OCI-LY3 (cell line): ENCODE measurements at regions not wholly inside any gene's neighbourhood (a gene's known extent, or its start where the extent isn't known, plus 50 kb on each side); places are given as distances from the start of the nearest gene placed in this dataset.

Experiments
- H2AFZ ChIP-seq: fragments of 200-600, 300-600 bp; shearing (Covaris generic); 2 replicates; pipeline ENCODE4 v1.6.0; 2014; ENCODE audit warnings: antibody characterized with exemption, low read depth, low read length
- H3K27ac ChIP-seq: fragments of 200-600, 300-600 bp; sonication (generic); 2 replicates; pipeline ENCODE4 v1.5.1; 2014; ENCODE audit warnings: mild to moderate bottlenecking, low read length, moderate library complexity, mixed read lengths
- H3K27me3 ChIP-seq: fragments of 200-600, 300-600 bp; sonication (generic); 2 replicates; pipeline ENCODE4 v1.6.1; 2014; ENCODE audit warnings: low read depth, low read length, mixed read lengths
- H3K36me3 ChIP-seq: fragments of 200-600, 300-600 bp; sonication (generic); replicated peaks from 2 replicates; pipeline ENCODE3; 2014; ENCODE audit warnings: low read depth, low read length, mixed read lengths
- H3K4me1 ChIP-seq: fragments of 300-600, 200-600 bp; sonication (generic); 2 replicates; pipeline ENCODE4 v1.6.1; 2014; ENCODE audit warnings: low read length, mixed read lengths
- H3K4me2 ChIP-seq: fragments of 200-600, 300-600 bp; sonication (generic); 2 replicates; pipeline ENCODE4 v1.6.1; 2014; ENCODE audit warnings: low read length, mixed read lengths
- H3K4me3 ChIP-seq: fragments of 300-600, 200-600 bp; sonication (generic); 2 replicates; pipeline ENCODE4 v1.5.1; 2014; ENCODE audit warnings: antibody characterized with exemption, mild to moderate bottlenecking, low read length, moderate library complexity
- H3K79me2 ChIP-seq: fragments of 300-600, 200-600 bp; shearing (Covaris generic); 2 replicates; pipeline ENCODE4 v1.6.1; 2014; ENCODE audit warnings: mild to moderate bottlenecking, low read length, mixed read lengths
- H3K9ac ChIP-seq: fragments of 300-600, 200-600 bp; shearing (Covaris generic); 2 replicates; pipeline ENCODE4 v1.6.0; 2014; ENCODE audit warnings: mild to moderate bottlenecking, low read length, moderate library complexity
- H3K9me3 ChIP-seq: fragments of 200-600, 300-600 bp; shearing (Covaris generic); 2 replicates; pipeline ENCODE4 v1.6.1; 2014; ENCODE audit warnings: low read length, mixed read lengths; ENCODE audit not compliant: insufficient read depth
- H4K20me1 ChIP-seq: fragments of 200-600, 300-600 bp; sonication (generic); 2 replicates; pipeline ENCODE4 v1.6.1; 2016; ENCODE audit warnings: low read length, mixed read lengths; ENCODE audit not compliant: insufficient read depth
- CTCF ChIP-seq: fragments of 200-600, 300-600 bp; sonication (generic); IDR thresholded peaks from 2 replicates; pipeline ENCODE4 v1.5.1; 2014; ENCODE audit warnings: antibody characterized with exemption, low read length, low read depth
- EZH2phosphoT487 ChIP-seq: fragments of 200-600 bp; shearing (Covaris generic); IDR thresholded peaks from 2 replicates; pipeline ENCODE4 v1.6.1; 2018; ENCODE audit warnings: antibody characterized with exemption, mixed run types, low read depth

- Histone ChIP-seq H3K9me3 (no peaks in the 10 kb centered on the region), H2AFZ (no peak overlapping the region), H4K20me1 (no peaks in the 10 kb centered on the region), H3K27ac (no peak overlapping the region), H3K36me3 (no peaks in the 10 kb centered on the region), H3K9ac (no peak overlapping the region), H3K27me3 (peaks cover 7% of the 10 kb centered on the region), H3K79me2 (no peaks in the 10 kb centered on the region), H3K4me2 (no peak overlapping the region), H3K4me1 (0 out of 2 replicates have a peak, but pooled peaks cover 5% of the 10 kb centered on the region), H3K4me3 (no peak overlapping the region)
- no peak for TF ChIP-seq EZH2phosphoT487
- no peak for TF ChIP-seq CTCF
Observed at GRCh38 chr10:78736926-78737630, 331.7 kb upstream of the ZMIZ1 start.

GRCh38 chr10:78737883-78738856 lies 330.6 kb upstream of the ZMIZ1 start:
- Histone ChIP-seq H3K27ac (no peak overlapping the region), H3K9me3 (no peaks in the 10 kb centered on the region), H3K27me3 (peaks cover 7% of the 10 kb centered on the region), H3K36me3 (no peaks in the 10 kb centered on the region), H3K79me2 (no peaks in the 10 kb centered on the region), H3K9ac (no peak overlapping the region), H2AFZ (no peak overlapping the region), H3K4me1 (0 out of 2 replicates have a peak, but pooled peaks cover 5% of the 10 kb centered on the region), H3K4me3 (no peak overlapping the region), H3K4me2 (no peak overlapping the region), H4K20me1 (no peaks in the 10 kb centered on the region)
- no peak for TF ChIP-seq CTCF
- TF ChIP-seq EZH2phosphoT487: no peak

GRCh38 chr10:78738861-78739260 lies 329.9 kb upstream of the ZMIZ1 start:
- H3K4me3 ChIP-seq: no peak overlapping the region
- no peak overlapping the region for H2AFZ ChIP-seq
- H3K9me3 ChIP-seq: no peaks in the 10 kb centered on the region
- no peaks in the 10 kb centered on the region for H4K20me1 ChIP-seq
- H3K79me2 ChIP-seq: no peaks in the 10 kb centered on the region
- TF ChIP-seq EZH2phosphoT487 (no peak), CTCF (no peak)
- H3K9ac ChIP-seq: no peak overlapping the region
- H3K4me2 ChIP-seq: no peak overlapping the region
- H3K27ac ChIP-seq: no peak overlapping the region
- 0 out of 2 replicates have a peak, but pooled peaks cover 5% of the 10 kb centered on the region for H3K4me1 ChIP-seq
- H3K27me3 ChIP-seq: peaks cover 7% of the 10 kb centered on the region
- no peaks in the 10 kb centered on the region for H3K36me3 ChIP-seq

- TF ChIP-seq EZH2phosphoT487 (no peak), CTCF (no peak)
- no peaks in the 10 kb centered on the region for H3K79me2 ChIP-seq
- peaks cover 7% of the 10 kb centered on the region; the same call in 1 of the 2 replicates for H3K27me3 ChIP-seq
- H3K9me3 ChIP-seq: no peaks in the 10 kb centered on the region
- H3K9ac ChIP-seq: no peak overlapping the region
- H3K4me3 ChIP-seq: no peak overlapping the region
- H3K36me3 ChIP-seq: no peaks in the 10 kb centered on the region
- no peak overlapping the region for H2AFZ ChIP-seq
- no peak overlapping the region for H3K4me2 ChIP-seq
- H3K27ac ChIP-seq: no peak overlapping the region
- no peaks in the 10 kb centered on the region for H4K20me1 ChIP-seq
- 0 out of 2 replicates have a peak, but pooled peaks cover 5% of the 10 kb centered on the region for H3K4me1 ChIP-seq
Observed at GRCh38 chr10:78739444-78740053, 329.2 kb upstream of the ZMIZ1 start.
